Neuronal stem cell (in vitro differentiated cells): ENCODE measurements at regions not wholly inside any gene's neighbourhood (a gene's known extent, or its start where the extent isn't known, plus 50 kb on each side); places are given as distances from the start of the nearest gene placed in this dataset.

Experiments used
- DNase-seq: peaks from one replicate; pipeline ENCODE4 v3.0.0-alpha.2; 2013; ENCODE audit warnings: low spot score
- H2AFZ ChIP-seq: one replicate; pipeline ENCODE4 v1.6.1; 2013; ENCODE audit warnings: mild to moderate bottlenecking, low read length, inconsistent platforms
- H2AK5ac ChIP-seq: 2 replicates; pipeline ENCODE4 v1.6.1; 2013; ENCODE audit warnings: low read depth, mild to moderate bottlenecking, inconsistent platforms, low read length, moderate library complexity, mixed read lengths
- H2BK120ac ChIP-seq: 2 replicates; pipeline ENCODE4 v1.6.1; 2013; ENCODE audit warnings: low read depth, mild to moderate bottlenecking, inconsistent platforms, low read length, moderate library complexity, mixed read lengths
- H2BK12ac ChIP-seq: one replicate; pipeline ENCODE4 v1.6.1; 2013; ENCODE audit warnings: low read length, inconsistent platforms
- H2BK15ac ChIP-seq: 2 replicates; pipeline ENCODE4 v1.6.1; 2013; ENCODE audit warnings: mild to moderate bottlenecking, low read length, inconsistent platforms, mixed read lengths
- H2BK5ac ChIP-seq: one replicate; pipeline ENCODE4 v1.6.1; 2013; ENCODE audit warnings: inconsistent platforms, mild to moderate bottlenecking, low read length, moderate library complexity
- H3K14ac ChIP-seq: one replicate; pipeline ENCODE4 v1.6.1; 2013; ENCODE audit warnings: low read length, inconsistent platforms
- H3K18ac ChIP-seq: 2 replicates; pipeline ENCODE4 v1.6.1; 2013; ENCODE audit warnings: low read length, inconsistent platforms
- H3K23ac ChIP-seq: 2 replicates; pipeline ENCODE4 v1.6.1; 2013; ENCODE audit warnings: low read depth, mild to moderate bottlenecking, mixed read lengths, low read length, inconsistent platforms; ENCODE audit not compliant: poor library complexity
- H3K27ac ChIP-seq: replicated peaks from 3 replicates; pipeline ENCODE4 v1.5.1; 2013; ENCODE audit warnings: low read length, inconsistent platforms
- H3K27me3 ChIP-seq, 3 experiments: 2 replicates each; pipeline ENCODE4 v1.6.1; 2013; ENCODE audit warnings: low read length in 3 of 3, mild to moderate bottlenecking in 2 of 3, inconsistent platforms in 1 of 3, low read depth in 1 of 3, mixed read lengths in 1 of 3, moderate library complexity in 1 of 3; ENCODE audit not compliant: control insufficient read depth in 3 of 3, insufficient read depth in 3 of 3
- H3K36me3 ChIP-seq, 2 donors: replicated peaks in 1 of 2; 2 replicates each; pipeline ENCODE4 v1.6.1; 2013; ENCODE audit warnings: low read length in 2 of 2; ENCODE audit not compliant: control insufficient read depth in 2 of 2, insufficient read depth in 2 of 2
- H3K4ac ChIP-seq: 2 replicates; pipeline ENCODE4 v1.6.1; 2013; ENCODE audit warnings: inconsistent platforms, mild to moderate bottlenecking, low read length, moderate library complexity
- H3K4me1 ChIP-seq, 2 donors: 1 replicate in 1 of 2; 2 replicates in 1 of 2; pipeline ENCODE4 v1.6.1; 2013; ENCODE audit warnings: low read length in 2 of 2, low read depth in 1 of 2; ENCODE audit not compliant: control insufficient read depth in 2 of 2, insufficient read depth in 1 of 2
- H3K4me2 ChIP-seq: one replicate; pipeline ENCODE4 v1.6.1; 2013; ENCODE audit warnings: mild to moderate bottlenecking, low read length, inconsistent platforms; ENCODE audit not compliant: insufficient read depth, poor library complexity, severe bottlenecking
- H3K4me3 ChIP-seq, 2 donors: 2 replicates each; pipeline ENCODE4 v1.5.1; 2013; ENCODE audit warnings: low read length in 2 of 2, mild to moderate bottlenecking in 2 of 2, inconsistent platforms in 1 of 2, moderate library complexity in 1 of 2
- H3K79me1 ChIP-seq: one replicate; pipeline ENCODE4 v1.6.1; 2013; ENCODE audit warnings: low read depth, mild to moderate bottlenecking, inconsistent platforms, low read length, moderate library complexity
- H3K9ac ChIP-seq: one replicate; pipeline ENCODE4 v1.6.1; 2013; ENCODE audit warnings: mild to moderate bottlenecking, low read depth, low read length, inconsistent platforms; ENCODE audit not compliant: poor library complexity
- H3K9me3 ChIP-seq, 2 donors: replicated peaks in 1 of 2; 2 replicates each; pipeline versions ENCODE3 to v1.6.1; 2013; ENCODE audit warnings: low read length in 2 of 2, mild to moderate bottlenecking in 2 of 2, inconsistent platforms in 1 of 2, low read depth in 1 of 2, mixed read lengths in 1 of 2, moderate library complexity in 1 of 2; ENCODE audit not compliant: control insufficient read depth in 2 of 2, insufficient read depth in 1 of 2
- H4K8ac ChIP-seq: one replicate; pipeline ENCODE4 v1.6.1; 2013; ENCODE audit warnings: low read depth, mild to moderate bottlenecking, inconsistent platforms, low read length, moderate library complexity
- H4K91ac ChIP-seq: one replicate; pipeline ENCODE4 v1.6.1; 2013; ENCODE audit warnings: low read length, low read depth, mild to moderate bottlenecking, inconsistent platforms; ENCODE audit not compliant: poor library complexity
- WGBS, 2 donors: extraction: QIAGEN DNeasy Blood & Tissue Kit; methylation state at CpG; one replicate each; pipeline ENCODE4 v1.1.7; 2013; ENCODE audit warnings: missing lambda C conversion rate in 2 of 2, mixed read lengths in 1 of 2; ENCODE audit not compliant: insufficient read length in 2 of 2, insufficient replicate concordance in 1 of 2; ENCODE audit errors: extremely low coverage in 2 of 2; 5-methylcytosine and 5-hydroxymethylcytosine counted together

DNA sequence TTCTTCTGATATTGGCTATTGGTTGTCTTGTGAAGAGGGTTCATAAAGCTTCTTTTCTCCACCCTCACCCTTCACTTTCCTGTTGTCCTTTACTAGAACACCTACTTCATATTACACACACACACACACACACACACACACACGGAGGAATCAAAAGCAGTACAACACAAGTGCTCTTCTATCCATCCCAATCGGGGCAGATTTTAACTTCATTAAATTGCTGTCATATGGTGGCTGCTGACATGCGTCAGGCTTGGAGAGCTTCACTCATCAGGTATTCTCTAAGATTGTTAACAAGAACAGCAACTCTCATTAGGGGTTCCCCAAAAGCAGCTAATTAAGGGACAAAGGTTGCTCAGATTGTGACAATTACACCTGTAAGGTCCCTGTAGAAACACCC is 239.1 kb upstream of the MEIS2 start:
- H3K79me1 ChIP-seq = no peaks in the 10 kb centered on the region
- H3K9ac ChIP-seq = no peak overlapping the region
- H3K36me3 ChIP-seq = no peaks in the 10 kb centered on the region
- no peaks in the 10 kb centered on the region for H3K27me3 ChIP-seq
- no peak overlapping the region for H3K23ac ChIP-seq
- no peak overlapping the region for H3K14ac ChIP-seq
- H3K4ac ChIP-seq = no peak overlapping the region
- WGBS, 2 donors = no CpG with 5 or more reads among the region's 3 CpGs
- no peak overlapping the region for H2BK120ac ChIP-seq
- H2BK12ac ChIP-seq = no peak overlapping the region
- H4K8ac ChIP-seq = no peak overlapping the region
- H3K9me3 ChIP-seq = peaks cover 0 to 2% of the 10 kb centered on the region in 2 donors
- H2AFZ ChIP-seq = no peak overlapping the region
- no peak overlapping the region for H3K4me3 ChIP-seq
- H2AK5ac ChIP-seq = no peak overlapping the region
- H4K91ac ChIP-seq = no peak overlapping the region
- no peak overlapping the region for H2BK15ac ChIP-seq
- no peak overlapping the region for H3K18ac ChIP-seq
- H3K4me2 ChIP-seq = no peak overlapping the region
- no peak overlapping the region for H3K27ac ChIP-seq
- H2BK5ac ChIP-seq = no peak overlapping the region
- H3K4me1 ChIP-seq = no peaks in the 10 kb centered on the region
- DNase-seq = no peak

DNA sequence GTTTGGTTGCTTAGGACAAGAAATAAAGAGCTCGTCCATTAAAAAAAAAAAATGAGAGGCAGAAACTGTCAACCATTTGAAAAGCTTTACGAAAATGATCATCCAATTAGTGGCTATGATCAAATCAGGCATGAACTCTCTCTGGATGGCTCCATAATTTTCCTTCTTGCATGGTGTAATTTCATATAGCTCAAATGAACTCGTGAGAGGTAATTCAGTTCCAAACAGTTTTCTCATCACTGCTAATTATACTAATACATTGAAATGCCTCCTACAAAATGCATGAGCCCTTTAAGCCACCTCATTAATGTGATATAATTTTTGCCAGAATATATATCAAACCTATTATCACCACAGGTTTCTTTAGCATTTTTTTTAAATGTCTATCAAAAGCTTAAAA is 239.5 kb upstream of the MEIS2 start:
- no peak for DNase-seq
- H2AFZ ChIP-seq = no peak overlapping the region

DNA sequence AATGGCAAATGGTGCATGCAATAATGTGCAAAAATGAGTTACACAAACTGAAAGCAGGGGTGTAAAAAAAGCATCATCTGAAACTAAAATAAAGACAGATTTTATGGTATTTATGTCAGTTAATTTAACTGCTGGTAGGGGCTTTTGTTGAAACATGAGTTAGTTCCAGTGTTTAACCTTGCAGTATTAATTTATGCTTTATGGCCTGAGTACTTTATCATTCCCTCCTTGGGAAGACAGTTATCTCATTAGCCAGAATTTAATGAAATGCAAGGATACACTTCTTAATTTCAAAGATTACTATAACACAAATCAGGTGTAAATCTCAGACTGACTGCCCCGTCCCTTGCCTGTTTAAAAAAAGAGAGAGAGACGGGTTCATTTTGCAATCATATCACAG is 240.1 kb upstream of the MEIS2 start:
- H2BK15ac ChIP-seq = no peak overlapping the region
- no peaks in the 10 kb centered on the region for H3K36me3 ChIP-seq
- no peak overlapping the region for H4K8ac ChIP-seq
- no peak overlapping the region for H3K27ac ChIP-seq
- no peak overlapping the region for H3K4ac ChIP-seq
- H2BK120ac ChIP-seq = no peak overlapping the region
- no peak overlapping the region for H3K9ac ChIP-seq
- peaks cover 0 to 2% of the 10 kb centered on the region in 2 donors for H3K9me3 ChIP-seq
- H2AFZ ChIP-seq = no peak overlapping the region
- H2AK5ac ChIP-seq = no peak overlapping the region
- no peaks in the 10 kb centered on the region for H3K27me3 ChIP-seq
- H2BK12ac ChIP-seq = no peak overlapping the region
- H3K79me1 ChIP-seq = no peaks in the 10 kb centered on the region
- H3K4me1 ChIP-seq = no peaks in the 10 kb centered on the region
- H3K18ac ChIP-seq = no peak overlapping the region
- no peak overlapping the region for H3K4me3 ChIP-seq
- H3K23ac ChIP-seq = no peak overlapping the region
- no peak overlapping the region for H3K14ac ChIP-seq
- no CpG with 5 or more reads among the region's 2 CpGs for WGBS, 2 donors
- H4K91ac ChIP-seq = no peak overlapping the region
- H2BK5ac ChIP-seq = no peak overlapping the region
- H3K4me2 ChIP-seq = no peak overlapping the region
- DNase-seq = no peak

More for the DNA sequence above, 239.5 kb upstream of the MEIS2 start:
- H4K91ac ChIP-seq = no peak overlapping the region
- H3K23ac ChIP-seq = no peak overlapping the region
- no peaks in the 10 kb centered on the region for H3K36me3 ChIP-seq
- H4K8ac ChIP-seq = no peak overlapping the region
- H2BK15ac ChIP-seq = no peak overlapping the region
- WGBS, 2 donors = no CpG with 5 or more reads among the region's 3 CpGs
- no peak overlapping the region for H3K4ac ChIP-seq
- H3K9me3 ChIP-seq = peaks cover 0 to 2% of the 10 kb centered on the region in 2 donors
- H3K4me2 ChIP-seq = no peak overlapping the region
- H3K27me3 ChIP-seq = no peaks in the 10 kb centered on the region
- no peak overlapping the region for H3K18ac ChIP-seq
- H2AK5ac ChIP-seq = no peak overlapping the region
- no peaks in the 10 kb centered on the region for H3K4me1 ChIP-seq
- H3K9ac ChIP-seq = no peak overlapping the region
- H3K79me1 ChIP-seq = no peaks in the 10 kb centered on the region
- H3K4me3 ChIP-seq = no peak overlapping the region
- no peak overlapping the region for H3K14ac ChIP-seq
- no peak overlapping the region for H3K27ac ChIP-seq
- no peak overlapping the region for H2BK120ac ChIP-seq
- no peak overlapping the region for H2BK12ac ChIP-seq
- H2BK5ac ChIP-seq = no peak overlapping the region

- Histone ChIP-seq H4K91ac (no peak overlapping the region), H3K4me3 (no peak overlapping the region), H3K36me3 (no peaks in the 10 kb centered on the region), H3K9me3 (no peaks in the 10 kb centered on the region), H4K8ac (no peak overlapping the region), H3K4ac (no peak overlapping the region), H3K14ac (no peak overlapping the region), H3K4me1 (no peaks in the 10 kb centered on the region), H3K18ac (no peak overlapping the region), H2BK120ac (no peak overlapping the region), H3K79me1 (no peaks in the 10 kb centered on the region), H2BK5ac (no peak overlapping the region), H3K23ac (no peak overlapping the region), H2AK5ac (no peak overlapping the region), H2BK12ac (no peak overlapping the region), H3K27me3 (no peaks in the 10 kb centered on the region), H3K27ac (no peak overlapping the region), H2AFZ (no peak overlapping the region), H3K9ac (no peak overlapping the region), H3K4me2 (no peak overlapping the region), H2BK15ac (no peak overlapping the region)
- 100% methylated on average over 1 to 2 of the region's 8 CpGs for WGBS, 2 donors
- DNase-seq = no peak
Observed at GRCh38 chr15:37359101-37359892, 258.9 kb upstream of the MEIS2 start.
